Ishikawa (cell line): ENCODE measurements at regions not wholly inside any gene's neighbourhood (a gene's known extent, or its start where the extent isn't known, plus 50 kb on each side); places are given as distances from the start of the nearest gene placed in this dataset.

Experiments used
- EGR1 ChIP-seq: IDR thresholded peaks from 2 replicates; pipeline ENCODE4 v1.6.1; 2012
- MAX ChIP-seq: IDR thresholded peaks from 2 replicates; pipeline ENCODE4 v1.6.1; 2012
- NFIC ChIP-seq: IDR thresholded peaks from 2 replicates; pipeline ENCODE4 v1.6.1; 2012

GRCh38 chr12:116429826-116430360, 129.3 kb upstream of the MAP1LC3B2 start:
- TF ChIP-seq NFIC (no peak), MAX (no peak), EGR1 (no peak)
